NB4 (cell line): ENCODE measurements at regions not wholly inside any gene's neighbourhood (a gene's known extent, or its start where the extent isn't known, plus 50 kb on each side); places are given as distances from the start of the nearest gene placed in this dataset.

Experiments
- DNase-seq: peaks from one replicate; pipeline ENCODE4 v3.0.0; 2010; ENCODE audit warnings: low read depth
- H3K4me3 ChIP-seq: one replicate; pipeline ENCODE4 v1.5.1; 2011; ENCODE audit warnings: mild to moderate bottlenecking, low read depth, low read length, moderate library complexity
- MYC ChIP-seq: IDR thresholded peaks from 2 replicates; pipeline ENCODE4 v1.6.1; 2011; ENCODE audit warnings: low read depth, low read length
- POLR2A ChIP-seq: IDR thresholded peaks from 2 replicates; pipeline ENCODE4 v1.6.1; 2011; ENCODE audit warnings: mild to moderate bottlenecking; ENCODE audit not compliant: insufficient read length; ENCODE audit errors: extremely low read depth
- TF ChIP-seq, protein P1 (sequence below): IDR thresholded peaks from 2 replicates; pipeline ENCODE4 v1.6.1; 2011; ENCODE audit warnings: low read depth, low read length
- TF ChIP-seq, protein P2 (sequence below): IDR thresholded peaks from one replicate; pipeline ENCODE4 v1.5.1; 2012; ENCODE audit warnings: low read depth, low read length

DNA sequence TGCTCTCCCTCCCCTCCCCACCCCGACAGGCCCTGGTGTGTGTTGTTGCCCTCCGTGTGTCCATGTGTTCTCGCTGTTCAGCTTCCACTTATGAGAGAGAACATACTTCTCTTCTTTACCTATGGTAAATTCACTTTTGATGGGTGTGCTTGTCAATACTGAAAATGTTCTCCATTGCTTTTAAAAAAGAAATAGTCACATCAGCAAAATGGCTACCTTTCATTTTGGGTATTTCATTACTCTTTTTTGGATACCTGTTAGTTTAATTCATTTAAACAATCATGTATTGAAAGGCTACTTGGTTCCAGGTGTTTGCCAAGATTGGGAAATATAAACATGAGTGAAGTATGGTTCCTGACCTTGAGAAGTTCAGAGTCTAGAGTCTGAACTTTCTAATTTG, 107.4 kb upstream of the PITX2 start:
- no peak for DNase-seq
- no peak for TF ChIP-seq POLR2A
- no peak for TF ChIP-seq MYC
- TF ChIP-seq, protein P1, sequence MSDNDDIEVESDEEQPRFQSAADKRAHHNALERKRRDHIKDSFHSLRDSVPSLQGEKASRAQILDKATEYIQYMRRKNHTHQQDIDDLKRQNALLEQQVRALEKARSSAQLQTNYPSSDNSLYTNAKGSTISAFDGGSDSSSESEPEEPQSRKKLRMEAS = no peak
- TF ChIP-seq, protein P2, sequence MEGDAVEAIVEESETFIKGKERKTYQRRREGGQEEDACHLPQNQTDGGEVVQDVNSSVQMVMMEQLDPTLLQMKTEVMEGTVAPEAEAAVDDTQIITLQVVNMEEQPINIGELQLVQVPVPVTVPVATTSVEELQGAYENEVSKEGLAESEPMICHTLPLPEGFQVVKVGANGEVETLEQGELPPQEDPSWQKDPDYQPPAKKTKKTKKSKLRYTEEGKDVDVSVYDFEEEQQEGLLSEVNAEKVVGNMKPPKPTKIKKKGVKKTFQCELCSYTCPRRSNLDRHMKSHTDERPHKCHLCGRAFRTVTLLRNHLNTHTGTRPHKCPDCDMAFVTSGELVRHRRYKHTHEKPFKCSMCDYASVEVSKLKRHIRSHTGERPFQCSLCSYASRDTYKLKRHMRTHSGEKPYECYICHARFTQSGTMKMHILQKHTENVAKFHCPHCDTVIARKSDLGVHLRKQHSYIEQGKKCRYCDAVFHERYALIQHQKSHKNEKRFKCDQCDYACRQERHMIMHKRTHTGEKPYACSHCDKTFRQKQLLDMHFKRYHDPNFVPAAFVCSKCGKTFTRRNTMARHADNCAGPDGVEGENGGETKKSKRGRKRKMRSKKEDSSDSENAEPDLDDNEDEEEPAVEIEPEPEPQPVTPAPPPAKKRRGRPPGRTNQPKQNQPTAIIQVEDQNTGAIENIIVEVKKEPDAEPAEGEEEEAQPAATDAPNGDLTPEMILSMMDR = no peak

DNA sequence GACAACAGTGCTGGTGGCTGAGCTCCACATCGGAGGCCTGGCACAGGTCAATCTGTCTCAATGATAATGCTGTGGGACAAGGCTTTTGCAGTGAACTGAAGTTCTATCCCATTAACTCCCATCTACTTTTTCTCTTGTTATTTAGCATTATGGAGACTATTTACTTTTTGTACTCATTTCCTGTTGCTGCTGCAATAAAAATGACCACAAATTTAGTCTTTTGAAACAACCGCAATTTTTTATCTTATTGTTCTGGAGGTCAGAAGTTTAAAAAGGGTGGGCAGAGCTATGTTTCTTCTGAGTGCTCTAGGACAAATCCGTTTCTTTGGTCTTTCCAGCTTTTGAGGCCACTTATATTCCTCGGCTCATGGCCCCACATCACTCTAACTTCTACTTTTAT, 111.0 kb upstream of the PITX2 start:
- DNase-seq = peak; percentile 7
- no peak for TF ChIP-seq MYC
- TF ChIP-seq, protein P1 = no peak
- TF ChIP-seq, protein P2 = no peak
- TF ChIP-seq POLR2A = no peak
- no peak overlapping the region for H3K4me3 ChIP-seq

More for the DNA sequence above, 107.4 kb upstream of the PITX2 start:
- no peak overlapping the region for H3K4me3 ChIP-seq

DNA sequence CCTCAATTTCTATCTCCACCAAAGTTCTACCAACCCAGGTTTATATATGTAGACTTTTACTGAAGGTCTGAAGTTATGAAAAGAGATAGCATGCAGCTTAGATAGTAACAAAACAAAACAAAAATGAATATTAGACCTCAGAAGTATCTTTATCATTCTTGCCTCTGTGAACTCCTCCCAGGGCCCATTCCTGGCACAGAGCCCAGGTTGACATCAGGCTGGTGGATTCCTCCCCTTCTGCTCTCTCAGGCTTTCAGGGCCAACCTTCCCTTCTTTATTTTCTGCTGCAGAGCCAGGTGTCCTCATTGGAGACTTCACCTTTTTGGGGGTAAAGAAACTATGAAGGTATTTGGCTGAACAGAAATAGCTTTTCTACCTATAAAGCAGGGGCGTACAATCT, 112.8 kb upstream of the PITX2 start:
- TF ChIP-seq, protein P1 = no peak
- no peak for TF ChIP-seq MYC
- no peak for TF ChIP-seq POLR2A
- TF ChIP-seq, protein P2 = no peak
- no peak overlapping the region for H3K4me3 ChIP-seq
- DNase-seq = no peak

DNA sequence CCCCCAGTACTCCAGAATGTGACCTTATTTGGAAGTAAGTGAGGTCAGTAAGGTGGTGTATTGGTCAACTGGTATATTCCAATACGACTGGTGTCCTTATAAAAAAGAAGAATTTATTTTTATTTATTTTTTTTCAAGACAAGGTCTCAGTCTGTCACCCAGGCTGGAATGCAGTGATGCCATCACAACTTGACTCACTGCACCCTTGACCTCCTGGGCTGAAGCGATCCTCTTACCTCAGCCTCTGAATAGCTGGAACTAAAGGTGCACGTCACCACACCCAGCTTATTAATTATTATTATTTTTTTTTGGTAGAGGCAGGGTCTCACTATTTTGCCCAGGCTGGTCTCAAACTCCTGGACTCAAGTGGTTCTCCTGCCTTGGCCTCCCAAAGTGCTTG, 115.1 kb upstream of the PITX2 start:
- TF ChIP-seq MYC (no peak), POLR2A (no peak)
- TF ChIP-seq, protein P2 = no peak
- TF ChIP-seq, protein P1 = no peak
- H3K4me3 ChIP-seq = no peak overlapping the region
- no peak for DNase-seq

DNA sequence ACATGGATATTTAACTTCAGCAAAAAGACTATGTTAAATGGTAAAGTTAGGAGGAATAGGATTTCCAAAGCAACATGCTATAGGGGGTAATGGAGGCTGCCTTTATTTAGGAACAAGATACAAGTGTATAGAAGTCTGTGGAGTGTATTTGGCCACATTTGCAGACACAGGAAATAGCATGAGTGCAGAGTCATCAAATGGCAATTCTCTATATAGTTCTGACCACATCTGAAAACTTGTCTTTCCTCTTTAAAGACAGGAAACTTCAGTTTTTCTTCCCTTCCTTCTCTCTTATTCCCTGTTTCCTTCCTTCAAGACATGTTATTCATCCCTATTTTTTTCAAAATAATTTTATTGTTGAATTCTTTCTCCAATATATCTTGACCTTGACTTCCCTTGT, 119.3 kb upstream of the PITX2 start:
- TF ChIP-seq MYC (no peak), POLR2A (no peak)
- TF ChIP-seq, protein P2 = no peak
- TF ChIP-seq, protein P1 = no peak
- DNase-seq = no peak
- no peak overlapping the region for H3K4me3 ChIP-seq

DNA sequence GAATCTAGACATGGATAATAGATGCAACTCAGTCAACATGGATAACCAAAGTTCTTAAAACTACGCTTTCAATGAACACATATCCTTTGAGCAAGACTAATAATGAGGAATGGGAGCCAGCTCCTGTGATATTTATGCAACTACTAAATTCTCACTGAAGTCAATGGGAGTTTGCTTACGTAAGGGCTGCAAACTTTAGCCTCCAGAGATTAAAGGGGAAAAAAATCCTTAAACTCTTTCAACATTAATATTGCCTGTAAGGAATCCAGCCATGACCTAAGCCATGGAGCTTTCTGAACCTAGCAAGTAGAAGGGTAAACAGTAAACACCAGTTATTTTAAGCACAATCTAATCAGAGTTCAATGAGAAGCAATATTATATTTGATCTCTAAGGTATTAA, 125.2 kb upstream of the PITX2 start:
- no peak overlapping the region for H3K4me3 ChIP-seq
- DNase-seq = no peak
- TF ChIP-seq, protein P1 = no peak
- TF ChIP-seq MYC = no peak
- TF ChIP-seq, protein P2 = no peak
- no peak for TF ChIP-seq POLR2A
